Ovary (tissue), 3 donors: ENCODE measurements at regions not wholly inside any gene's neighbourhood (a gene's known extent, or its start where the extent isn't known, plus 50 kb on each side); places are given as distances from the start of the nearest gene placed in this dataset.

ENCODE experiments used
- CTCF ChIP-seq, 3 donors: fragments of 450-650 bp in 2 of 3; fragments of 200-600 bp in 1 of 3; IDR thresholded peaks; one replicate each; pipeline versions ENCODE4 v1.5.1 to v1.8.0; 2016 to 2022; ENCODE audit warnings: antibody characterized with exemption in 3 of 3, mild to moderate bottlenecking in 1 of 3
- EP300 ChIP-seq: sonication (generic); formaldehyde crosslinking; IDR thresholded peaks from one replicate; pipeline ENCODE4 v1.6.1; 2017; ENCODE audit warnings: antibody characterized with exemption
- POLR2A ChIP-seq: fragments of 450-650 bp; IDR thresholded peaks from one replicate; pipeline ENCODE4 v1.6.1; 2017; ENCODE audit warnings: antibody characterized with exemption, mild to moderate bottlenecking, moderate library complexity
- donor health status: DM: no; HTN: no; CAD: no.

- no peak for TF ChIP-seq CTCF (IDR thresholded peaks at IDR 0.05)
- no peak for TF ChIP-seq EP300
- TF ChIP-seq POLR2A: no peak
Observed at GRCh38 chr3:44048949-44049348, 192.7 kb upstream of the TOPAZ1 start.
